ENCODE measurements at regions not wholly inside any gene's neighbourhood (a gene's known extent, or its start where the extent isn't known, plus 50 kb on each side); places are given as distances from the start of the nearest gene placed in this dataset.

GRCh38 chr12:98406378-98406777, 109.0 kb upstream of the TMPO start:
- Histone ChIP-seq H3K4me1 (ENCODE audit: control insufficient read depth, extremely low read depth, insufficient read depth, low read length) (no peaks in the 10 kb centered on the region), H3K9me1 (ENCODE audit: control insufficient read depth, extremely low read depth, insufficient read depth, low read length) (no peaks in the 10 kb centered on the region), H3K27me3 (ENCODE audit: control insufficient read depth, extremely low read depth, insufficient read depth, low read length) (no peaks in the 10 kb centered on the region), H4K20me1 (ENCODE audit: control insufficient read depth, extremely low read depth, insufficient read depth, low read length) (no peaks in the 10 kb centered on the region), H3K4me2 (ENCODE audit: control insufficient read depth, extremely low read depth, insufficient read depth, low read depth, low read length) (no peak overlapping the region), H3K79me2 (ENCODE audit: control insufficient read depth, insufficient read depth, low read length) (no peaks in the 10 kb centered on the region), H3K9me3 (ENCODE audit: control insufficient read depth, low read depth, low read length) (no peaks in the 10 kb centered on the region), H3K9ac (ENCODE audit: control insufficient read depth, extremely low read depth, insufficient read depth, low read length) (no peak overlapping the region), H3K4me3 (ENCODE audit: control insufficient read depth in 2 of 3, extremely low read depth in 1 of 3, insufficient read depth in 2 of 3, low read depth in 1 of 3, low read length in 3 of 3) (no peak overlapping the region), H2AFZ (ENCODE audit: control insufficient read depth, low read length) (no peak overlapping the region), H3K36me3 (ENCODE audit: control insufficient read depth in 2 of 2, extremely low read depth in 1 of 2, insufficient read depth in 2 of 2, low read length in 2 of 2) (no peaks in the 10 kb centered on the region), H3K27ac (ENCODE audit: control insufficient read depth, insufficient read depth, low read length) (no peak overlapping the region)
- DNase-seq (ENCODE audit: low read depth, low spot score) (no peak), FAIRE-seq (no peak)
- TF ChIP-seq CTCF (optimal IDR thresholded peaks at IDR 0.05 in 1 of 3, IDR thresholded peaks at IDR 0.05 in 1 of 3, conservative IDR thresholded peaks at IDR 0.05 in 1 of 3; ENCODE audit: extremely low read depth in 1 of 3, insufficient read depth in 2 of 3, low read length in 3 of 3) (no peak), EZH2 (IDR thresholded peaks at IDR 0.05; ENCODE audit: low read length) (no peak)
- dilution Hi-C loops (cut with MboI; ENCODE audit: extremely low pct_ligation_motif_present, low sequenced_read_pairs), result no loop called here

- Histone ChIP-seq H3K4me3 (ENCODE audit: control insufficient read depth in 2 of 3, extremely low read depth in 1 of 3, insufficient read depth in 2 of 3, low read depth in 1 of 3, low read length in 3 of 3) (no peak overlapping the region), H3K4me1 (ENCODE audit: control insufficient read depth, extremely low read depth, insufficient read depth, low read length) (no peaks in the 10 kb centered on the region)
- dilution Hi-C loops (cut with MboI; ENCODE audit: extremely low pct_ligation_motif_present, low sequenced_read_pairs), result no loop called here
Measured at GRCh38 chr12:98408681-98409080, 106.7 kb upstream of the TMPO start.

More at GRCh38 chr12:98408681-98409080, 106.7 kb upstream of the TMPO start:
- Histone ChIP-seq H3K4me2 (ENCODE audit: control insufficient read depth, extremely low read depth, insufficient read depth, low read depth, low read length) (no peak overlapping the region), H3K9me3 (ENCODE audit: control insufficient read depth, low read depth, low read length) (no peaks in the 10 kb centered on the region), H3K27me3 (ENCODE audit: control insufficient read depth, extremely low read depth, insufficient read depth, low read length) (no peaks in the 10 kb centered on the region), H3K79me2 (ENCODE audit: control insufficient read depth, insufficient read depth, low read length) (no peaks in the 10 kb centered on the region), H3K27ac (ENCODE audit: control insufficient read depth, insufficient read depth, low read length) (no peak overlapping the region), H3K9ac (ENCODE audit: control insufficient read depth, extremely low read depth, insufficient read depth, low read length) (no peak overlapping the region), H3K9me1 (ENCODE audit: control insufficient read depth, extremely low read depth, insufficient read depth, low read length) (no peaks in the 10 kb centered on the region), H2AFZ (ENCODE audit: control insufficient read depth, low read length) (no peak overlapping the region), H4K20me1 (ENCODE audit: control insufficient read depth, extremely low read depth, insufficient read depth, low read length) (no peaks in the 10 kb centered on the region), H3K36me3 (ENCODE audit: control insufficient read depth in 2 of 2, extremely low read depth in 1 of 2, insufficient read depth in 2 of 2, low read length in 2 of 2) (no peaks in the 10 kb centered on the region)
- TF ChIP-seq CTCF (optimal IDR thresholded peaks at IDR 0.05 in 1 of 3, IDR thresholded peaks at IDR 0.05 in 1 of 3, conservative IDR thresholded peaks at IDR 0.05 in 1 of 3; ENCODE audit: extremely low read depth in 1 of 3, insufficient read depth in 2 of 3, low read length in 3 of 3) (no peak), EZH2 (IDR thresholded peaks at IDR 0.05; ENCODE audit: low read length) (no peak)
- DNase-seq (ENCODE audit: low read depth, low spot score) (no peak), FAIRE-seq (no peak)

Measured in keratinocyte (primary cell).